GM12878 (cell line): ENCODE measurements at regions not wholly inside any gene's neighbourhood (a gene's known extent, or its start where the extent isn't known, plus 50 kb on each side); places are given as distances from the start of the nearest gene placed in this dataset.
A peak's percentile ranks its signal among the peaks of the same experiment; 100 is the strongest.
"Not testable (repeated sequence)": the region's sequence is repeated elsewhere in the genome, so short reads cannot be mapped to it uniquely, and the experiment has no call there.

Experiments used
- ATAC-seq: fragments of 200-7000 bp; cut with Tn5 transposase; 3 replicates; pipeline ENCODE4 v1.9.1; 2020; ENCODE audit warnings: mild to moderate bottlenecking, moderate library complexity
- BruUV-seq: library from RNA; stranded (reverse); fragments of 400-500 nt; replicated peaks from 2 replicates; lab custom pipeline; 2021; lab: Mats Ljungman, UMichigan
- CTCF ChIA-PET: fragments of 300-600 bp; sonication (Branson Sonifier 250); formaldehyde crosslinking; extraction: SDS; loops from one replicate; lab custom pipeline; 2021; ENCODE audit warnings: inconsistent platforms; lab: Yijun Ruan, JAX
- POLR2A ChIA-PET: fragments of 350-600 bp; formaldehyde crosslinking; extraction: SDS; loops from one replicate; lab custom pipeline; 2021; ENCODE audit warnings: inconsistent platforms; lab: Charles Lee
- RAD21 ChIA-PET: fragments of 300-600 bp; sonication (Branson Sonifier 250); formaldehyde crosslinking; loops from one replicate; lab custom pipeline; 2023; ENCODE audit warnings: antibody characterized with exemption; ENCODE audit not compliant: unreplicated experiment; lab: Charles Lee
- SMC1A ChIA-PET: fragments of 300-600 bp; sonication (Branson Sonifier 250); formaldehyde crosslinking; loops from one replicate; lab custom pipeline; 2023; ENCODE audit not compliant: unreplicated experiment, uncharacterized antibody; lab: Charles Lee
- DNase-seq: peaks from one replicate; pipeline ENCODE4 v3.0.0-alpha.2; 2011; ENCODE audit warnings: low read depth, low spot score
- FAIRE-seq: peaks from 3 replicates; lab custom pipeline; 2011; peaks lifted over from hg19 to GRCh38; lab: Jason Lieb, UNC
- H2AFZ ChIP-seq: 2 replicates; pipeline ENCODE4 v1.6.0; 2011; ENCODE audit warnings: low read depth, low read length, control low read depth; ENCODE audit not compliant: control insufficient read depth
- H3K27ac ChIP-seq: 2 replicates; pipeline ENCODE4 v1.5.1; 2011; ENCODE audit warnings: control low read depth; ENCODE audit not compliant: control insufficient read depth, insufficient read depth
- H3K27me3 ChIP-seq, 2 experiments: replicated peaks in 1 of 2; 2 replicates each; pipeline versions ENCODE4 v1.6.0 to v1.6.1; 2011; ENCODE audit warnings: low read length in 1 of 2; ENCODE audit not compliant: control insufficient read depth in 2 of 2, insufficient read depth in 2 of 2
- H3K36me3 ChIP-seq, 2 experiments: 2 replicates each; pipeline ENCODE4 v1.5.1; 2011; ENCODE audit warnings: low read length in 1 of 2; ENCODE audit not compliant: control insufficient read depth in 2 of 2, insufficient read depth in 2 of 2
- H3K4me1 ChIP-seq: 2 replicates; pipeline ENCODE4 v1.6.1; 2011; ENCODE audit warnings: mild to moderate bottlenecking, low read length, moderate library complexity, mixed read lengths; ENCODE audit not compliant: control insufficient read depth, insufficient read depth
- H3K4me2 ChIP-seq: 2 replicates; pipeline ENCODE4 v1.6.0; 2011; ENCODE audit warnings: control low read depth; ENCODE audit not compliant: control insufficient read depth, insufficient read depth
- H3K4me3 ChIP-seq: fragments of 200-600 bp; sonication (generic); 2 replicates; pipeline ENCODE4 v1.5.1; 2016
- H3K79me2 ChIP-seq: 2 replicates; pipeline ENCODE4 v1.6.0; 2011; ENCODE audit warnings: low read length; ENCODE audit not compliant: control insufficient read depth, insufficient read depth
- H3K9ac ChIP-seq: 2 replicates; pipeline ENCODE4 v1.8.0; 2011; ENCODE audit warnings: low read length, control low read depth, mixed read lengths; ENCODE audit not compliant: control insufficient read depth, insufficient read depth
- H3K9me3 ChIP-seq: replicated peaks from 3 replicates; pipeline ENCODE4 v1.5.1; 2011; ENCODE audit warnings: mild to moderate bottlenecking, low read length; ENCODE audit not compliant: control insufficient read depth, insufficient read depth
- H4K20me1 ChIP-seq: 2 replicates; pipeline ENCODE4 v1.6.0; 2011; ENCODE audit not compliant: control insufficient read depth, insufficient read depth
- WGBS: methylation state at CpG from one replicate; pipeline ENCODE4 v1.1.6; 2016; ENCODE audit warnings: low lambda C conversion rate; ENCODE audit not compliant: insufficient replicate concordance, insufficient coverage; ENCODE audit errors: missing lambda C conversion rate; 5-methylcytosine and 5-hydroxymethylcytosine counted together
- in situ Hi-C: fragments of 300-500 bp; cut with MboI; formaldehyde crosslinking; loops from 9 replicates; pipeline ENCODE4 v1.14.3; 2018; ENCODE audit warnings: mixed read lengths
- intact Hi-C: fragments of 100-400 bp; cut with micrococcal nuclease; formaldehyde crosslinking; loops from one replicate; pipeline ENCODE4 v1.14.2; 2022; ENCODE audit not compliant: unreplicated experiment

- H4K20me1 ChIP-seq, H3K79me2 ChIP-seq, H3K4me2 ChIP-seq, H3K9me3 ChIP-seq, in situ Hi-C loops, H3K9ac ChIP-seq, DNase-seq, H3K4me3 ChIP-seq, SMC1A ChIA-PET, H2AFZ ChIP-seq, POLR2A ChIA-PET, RAD21 ChIA-PET, H3K4me1 ChIP-seq, intact Hi-C loops, H3K27me3 ChIP-seq, CTCF ChIA-PET, BruUV-seq, H3K27ac ChIP-seq, H3K36me3 ChIP-seq: not testable (repeated sequence)
- ATAC-seq (0 out of 3 replicates have a peak, but pooled peaks have one; percentile 34), FAIRE-seq (peak; percentile 72)
- no CpG with 5 or more reads among the region's 4 CpGs for WGBS
Measured at GRCh38 chr2:111269761-111270323, 149.1 kb downstream of the BCL2L11 start.

- 0% methylated on average over 1 of the region's 3 CpGs for WGBS
- H3K79me2 ChIP-seq, H3K4me2 ChIP-seq, BruUV-seq, H3K4me1 ChIP-seq, DNase-seq, H4K20me1 ChIP-seq, H3K27ac ChIP-seq, H3K9me3 ChIP-seq, H3K36me3 ChIP-seq, CTCF ChIA-PET, H2AFZ ChIP-seq, ATAC-seq, SMC1A ChIA-PET, FAIRE-seq, H3K9ac ChIP-seq, intact Hi-C loops, POLR2A ChIA-PET, H3K4me3 ChIP-seq, H3K27me3 ChIP-seq, in situ Hi-C loops, RAD21 ChIA-PET: not testable (repeated sequence)
Measured at GRCh38 chr2:111270569-111270968, 149.9 kb downstream of the BCL2L11 start.

DNA sequence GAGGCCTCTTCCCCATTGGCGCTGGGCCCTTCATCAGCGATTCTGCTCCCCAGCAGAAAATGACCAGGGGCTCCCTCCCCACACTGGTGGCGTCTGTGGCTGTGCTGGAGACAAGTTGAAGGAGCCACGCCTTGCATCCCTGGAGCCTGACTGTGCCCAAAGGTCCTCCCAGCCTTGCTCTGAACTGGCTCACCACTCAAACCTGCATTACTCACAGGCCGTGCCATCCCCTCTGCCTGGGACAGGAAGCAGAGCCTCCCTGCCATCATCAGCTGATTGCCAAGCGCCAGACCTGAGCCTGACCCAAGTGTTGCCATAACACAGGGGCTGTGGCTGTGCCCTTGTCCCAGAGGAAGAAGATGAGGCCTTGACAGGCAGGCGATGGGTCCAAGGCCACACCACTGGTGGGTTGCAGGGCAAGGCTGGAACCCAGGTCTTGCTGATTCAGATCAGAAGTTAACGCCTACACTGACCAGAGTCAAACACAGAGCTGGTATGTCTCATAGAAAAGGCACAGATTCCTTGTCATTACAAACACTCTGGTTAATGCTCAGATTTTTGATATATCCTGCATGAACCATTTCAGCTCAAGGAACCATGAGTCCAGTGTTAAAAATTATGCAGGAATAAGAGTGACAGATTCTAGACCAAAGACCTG is 151.1 kb downstream of the BCL2L11 start:
- H3K27me3 ChIP-seq, H3K27ac ChIP-seq, H3K79me2 ChIP-seq, H4K20me1 ChIP-seq, H3K4me2 ChIP-seq, FAIRE-seq, intact Hi-C loops, H2AFZ ChIP-seq, POLR2A ChIA-PET, RAD21 ChIA-PET, H3K9ac ChIP-seq, BruUV-seq, H3K4me1 ChIP-seq, H3K36me3 ChIP-seq, SMC1A ChIA-PET, H3K9me3 ChIP-seq, H3K4me3 ChIP-seq, CTCF ChIA-PET, DNase-seq, in situ Hi-C loops: not testable (repeated sequence)
- 0 out of 3 replicates have a peak, but pooled peaks have one; percentile 21 for ATAC-seq
- 69% methylated on average over 4 of the region's 8 CpGs for WGBS

DNA sequence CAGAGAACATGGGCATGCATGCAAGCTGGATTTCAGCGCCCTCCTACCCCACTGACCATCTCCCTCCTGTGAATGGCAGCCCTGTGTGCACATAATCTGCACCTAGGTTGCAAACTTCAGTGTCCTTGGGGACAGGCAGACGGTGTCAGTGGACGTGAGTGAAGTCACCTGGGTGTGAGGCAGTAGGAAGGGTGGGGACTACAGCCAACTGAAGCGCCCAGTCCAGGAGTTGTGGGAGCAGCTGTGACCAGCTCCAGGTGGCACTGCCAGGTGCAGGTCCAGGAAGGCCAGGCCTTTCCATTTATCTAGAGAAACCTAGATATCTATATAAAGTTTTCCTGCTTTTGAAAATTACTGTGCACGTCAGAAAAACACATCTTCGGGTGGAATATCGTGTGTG is 152.3 kb downstream of the BCL2L11 start:
- H4K20me1 ChIP-seq, DNase-seq, H3K4me3 ChIP-seq, H3K79me2 ChIP-seq, CTCF ChIA-PET, BruUV-seq, RAD21 ChIA-PET, H3K9ac ChIP-seq, H3K4me1 ChIP-seq, intact Hi-C loops, H3K27ac ChIP-seq, H3K9me3 ChIP-seq, H3K4me2 ChIP-seq, SMC1A ChIA-PET, FAIRE-seq, in situ Hi-C loops, H2AFZ ChIP-seq, ATAC-seq, H3K27me3 ChIP-seq, H3K36me3 ChIP-seq, POLR2A ChIA-PET: not testable (repeated sequence)
- 2% methylated on average over 3 of the region's 7 CpGs for WGBS
